PC-9 (cell line): ENCODE measurements at regions not wholly inside any gene's neighbourhood (a gene's known extent, or its start where the extent isn't known, plus 50 kb on each side); places are given as distances from the start of the nearest gene placed in this dataset.

ENCODE experiments used
- BruUV-seq: library from RNA; stranded (reverse); fragments of 400-500 nt; replicated peaks from 2 replicates; lab custom pipeline; 2021; lab: Mats Ljungman, UMichigan
- CTCF ChIA-PET: fragments of 300-600 bp; sonication (Branson Sonifier 250); formaldehyde crosslinking; loops from one replicate; lab custom pipeline; 2022; ENCODE audit warnings: antibody characterized with exemption; lab: Charles Lee
- POLR2A ChIA-PET: fragments of 300-600 bp; sonication (Branson Sonifier 250); formaldehyde crosslinking; loops from one replicate; lab custom pipeline; 2022; ENCODE audit warnings: antibody characterized with exemption; ENCODE audit not compliant: unreplicated experiment; lab: Charles Lee
- DNase-seq, 2 experiments: peaks; one replicate each; pipeline versions ENCODE4 v3.0.0 to v3.0.0-alpha.2; 2015 to 2022; ENCODE audit warnings: mixed read lengths in 1 of 2
- H2AFZ ChIP-seq: fragments of 200-600 bp; sonication (generic); 2 replicates; pipeline ENCODE4 v1.8.1; 2017; ENCODE audit warnings: antibody characterized with exemption
- H3F3A ChIP-seq: fragments of 200-600 bp; sonication (generic); 2 replicates; pipeline ENCODE4 v1.8.1; 2017; ENCODE audit warnings: antibody characterized with exemption, mild to moderate bottlenecking, low read depth; ENCODE audit not compliant: insufficient read depth
- H3K27ac ChIP-seq: fragments of 200-600 bp; sonication (generic); 2 replicates; pipeline ENCODE4 v1.6.1; 2016; ENCODE audit warnings: mixed run types
- H3K27me3 ChIP-seq: fragments of 200-600 bp; sonication (generic); 2 replicates; pipeline ENCODE4 v1.6.1; 2016; ENCODE audit warnings: low read depth, mixed run types; ENCODE audit not compliant: insufficient read depth
- H3K36me3 ChIP-seq: fragments of 200-600 bp; sonication (generic); 2 replicates; pipeline ENCODE4 v1.6.1; 2016; ENCODE audit warnings: low read depth, mixed run types
- H3K4me1 ChIP-seq: fragments of 200-600 bp; sonication (generic); replicated peaks from 2 replicates; pipeline ENCODE4 v1.6.1; 2016; ENCODE audit warnings: mixed run types; ENCODE audit not compliant: insufficient read depth
- H3K4me2 ChIP-seq: fragments of 200-600 bp; sonication (generic); 2 replicates; pipeline ENCODE4 v1.6.1; 2017; ENCODE audit warnings: mixed run types
- H3K4me3 ChIP-seq: fragments of 200-600 bp; sonication (generic); 2 replicates; pipeline ENCODE4 v1.6.1; 2016; ENCODE audit warnings: mixed run types
- H3K79me2 ChIP-seq: fragments of 200-600 bp; sonication (generic); 2 replicates; pipeline ENCODE4 v1.6.1; 2017; ENCODE audit warnings: low read depth, mixed run types
- H3K9me2 ChIP-seq: fragments of 200-600 bp; sonication (generic); 2 replicates; pipeline ENCODE4 v1.8.1; 2017; ENCODE audit warnings: mild to moderate bottlenecking; ENCODE audit not compliant: insufficient read depth
- H3K9me3 ChIP-seq: fragments of 200-600 bp; sonication (generic); 2 replicates; pipeline ENCODE4 v1.8.1; 2016; ENCODE audit warnings: low read depth; ENCODE audit not compliant: insufficient read depth
- H4K20me1 ChIP-seq: fragments of 200-600 bp; sonication (generic); 2 replicates; pipeline ENCODE4 v1.8.1; 2017; ENCODE audit not compliant: insufficient read depth
- EZH2 ChIP-seq: fragments of 200-600 bp; sonication (generic); IDR thresholded peaks from 2 replicates; pipeline ENCODE4 v1.8.0; 2017; ENCODE audit warnings: antibody characterized with exemption, low read depth
- intact Hi-C: fragments of 100-400 bp; cut with micrococcal nuclease; formaldehyde crosslinking; loops from one replicate; pipeline ENCODE4 v1.10.0; 2022; ENCODE audit not compliant: unreplicated experiment
- TF ChIP-seq, protein P1 (sequence below): fragments of 200-600 bp; sonication (generic); conservative IDR thresholded peaks from 2 replicates; pipeline ENCODE4 v1.6.1; 2017; ENCODE audit warnings: mixed run types, antibody characterized with exemption, mild to moderate bottlenecking, moderate library complexity

DNA sequence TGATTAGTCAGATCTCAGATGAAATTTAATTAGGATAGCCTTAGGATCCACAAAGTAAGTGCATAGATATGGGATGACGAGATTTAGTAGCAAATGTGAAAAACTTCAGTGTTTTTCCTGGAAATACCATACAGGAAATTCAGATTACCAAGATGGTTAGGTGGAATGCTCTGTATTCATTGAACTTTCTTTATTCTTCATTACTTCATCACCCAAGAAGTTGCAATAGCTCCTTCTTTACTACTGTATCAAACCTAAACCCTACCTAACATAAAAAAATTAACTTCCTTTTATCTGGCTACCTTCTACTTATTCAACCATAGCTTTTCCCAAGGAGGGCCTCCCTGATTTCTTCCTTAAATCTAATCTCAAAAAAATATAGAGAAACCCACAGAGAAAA lies 100.4 kb downstream of the TTC6 start:
- Histone ChIP-seq H3K27me3 (no peaks in the 10 kb centered on the region), H3K9me3 (no peaks in the 10 kb centered on the region; the same call in 1 of the 2 replicates), H2AFZ (no peak overlapping the region), H3K27ac (no peak overlapping the region), H3K36me3 (no peaks in the 10 kb centered on the region), H3K4me2 (no peak overlapping the region), H4K20me1 (no peaks in the 10 kb centered on the region), H3K9me2 (no peaks in the 10 kb centered on the region), H3K79me2 (no peaks in the 10 kb centered on the region), H3F3A (peaks cover 4% of the 10 kb centered on the region; the same call in 1 of the 2 replicates), H3K4me1 (peaks cover 10% of the 10 kb centered on the region), H3K4me3 (no peak overlapping the region)
- ChIA-PET CTCF (no interaction called here), POLR2A (interaction anchor here (0.6 kb wide), 1 partner anchor 844 kb away, joined by 3 read pairs; no protein-coding TSS in a partner anchor)
- no TSS peak for BruUV-seq
- TF ChIP-seq EZH2: no peak
- TF ChIP-seq, protein P1, sequence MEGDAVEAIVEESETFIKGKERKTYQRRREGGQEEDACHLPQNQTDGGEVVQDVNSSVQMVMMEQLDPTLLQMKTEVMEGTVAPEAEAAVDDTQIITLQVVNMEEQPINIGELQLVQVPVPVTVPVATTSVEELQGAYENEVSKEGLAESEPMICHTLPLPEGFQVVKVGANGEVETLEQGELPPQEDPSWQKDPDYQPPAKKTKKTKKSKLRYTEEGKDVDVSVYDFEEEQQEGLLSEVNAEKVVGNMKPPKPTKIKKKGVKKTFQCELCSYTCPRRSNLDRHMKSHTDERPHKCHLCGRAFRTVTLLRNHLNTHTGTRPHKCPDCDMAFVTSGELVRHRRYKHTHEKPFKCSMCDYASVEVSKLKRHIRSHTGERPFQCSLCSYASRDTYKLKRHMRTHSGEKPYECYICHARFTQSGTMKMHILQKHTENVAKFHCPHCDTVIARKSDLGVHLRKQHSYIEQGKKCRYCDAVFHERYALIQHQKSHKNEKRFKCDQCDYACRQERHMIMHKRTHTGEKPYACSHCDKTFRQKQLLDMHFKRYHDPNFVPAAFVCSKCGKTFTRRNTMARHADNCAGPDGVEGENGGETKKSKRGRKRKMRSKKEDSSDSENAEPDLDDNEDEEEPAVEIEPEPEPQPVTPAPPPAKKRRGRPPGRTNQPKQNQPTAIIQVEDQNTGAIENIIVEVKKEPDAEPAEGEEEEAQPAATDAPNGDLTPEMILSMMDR: no peak
- DNase-seq: no peak
- intact Hi-C loops: loop anchor here (5.0 kb wide), 1 partner anchor 99 kb away; the partner anchor contains the start of genes FOXA1 and TTC6

DNA sequence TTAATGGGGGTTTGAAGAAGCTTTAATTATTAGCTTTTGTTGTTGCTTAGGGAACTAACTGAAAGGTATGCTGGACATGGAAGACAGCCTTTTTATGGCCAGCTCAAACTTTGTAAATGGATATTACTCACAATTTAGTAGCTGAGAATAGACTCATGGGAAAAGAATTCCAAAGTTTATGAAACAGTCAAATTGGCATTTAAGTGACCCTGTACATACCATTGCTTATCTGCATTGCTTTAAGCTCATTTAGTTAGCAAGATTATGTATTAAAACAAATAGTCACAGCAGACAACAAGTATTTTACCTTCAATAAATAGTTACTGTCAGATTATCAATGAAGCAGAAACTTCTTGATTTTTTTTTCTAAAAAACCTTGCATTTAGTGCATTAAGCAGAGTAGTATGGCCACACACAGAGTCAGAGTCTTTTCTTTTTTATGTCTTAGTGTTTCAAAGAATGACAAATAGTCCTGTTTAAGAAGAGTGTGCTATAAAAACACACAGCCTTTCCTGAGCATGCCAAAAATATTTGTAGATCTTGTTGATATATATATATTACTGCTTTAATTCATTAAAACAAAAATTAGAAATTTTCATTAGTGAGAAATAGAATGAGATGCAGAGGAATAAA lies 102.2 kb downstream of the TTC6 start:
- Histone ChIP-seq H3K79me2 (no peaks in the 10 kb centered on the region), H3K9me3 (no peaks in the 10 kb centered on the region), H4K20me1 (no peaks in the 10 kb centered on the region), H3F3A (peaks cover 4% of the 10 kb centered on the region; the same call in 1 of the 2 replicates), H3K9me2 (no peaks in the 10 kb centered on the region), H3K4me1 (peaks cover 10% of the 10 kb centered on the region), H3K36me3 (no peaks in the 10 kb centered on the region), H3K27ac (no peak overlapping the region; the same call in 1 of the 2 replicates), H3K4me3 (no peak overlapping the region), H3K4me2 (peak overlapping the region; percentile 28; the same call in 1 of the 2 replicates), H2AFZ (no peak overlapping the region), H3K27me3 (no peaks in the 10 kb centered on the region)
- CTCF ChIA-PET: interaction anchor here (0.7 kb wide), 1 partner anchor 12 kb away, joined by 3 read pairs; no protein-coding TSS in a partner anchor
- BruUV-seq: no TSS peak
- POLR2A ChIA-PET: interaction anchor here (0.6 kb wide), 2 partner anchors 13 to 112 kb away, joined by 3 to 4 read pairs; no protein-coding TSS in a partner anchor
- intact Hi-C loops: loop anchor here (5.0 kb wide), 1 partner anchor 100 kb away; the partner anchor contains the start of genes FOXA1 and TTC6
- no peak for TF ChIP-seq EZH2
- TF ChIP-seq, protein P1: no peak
- peak in 1 of 2 experiments; percentile 73 for DNase-seq

DNA sequence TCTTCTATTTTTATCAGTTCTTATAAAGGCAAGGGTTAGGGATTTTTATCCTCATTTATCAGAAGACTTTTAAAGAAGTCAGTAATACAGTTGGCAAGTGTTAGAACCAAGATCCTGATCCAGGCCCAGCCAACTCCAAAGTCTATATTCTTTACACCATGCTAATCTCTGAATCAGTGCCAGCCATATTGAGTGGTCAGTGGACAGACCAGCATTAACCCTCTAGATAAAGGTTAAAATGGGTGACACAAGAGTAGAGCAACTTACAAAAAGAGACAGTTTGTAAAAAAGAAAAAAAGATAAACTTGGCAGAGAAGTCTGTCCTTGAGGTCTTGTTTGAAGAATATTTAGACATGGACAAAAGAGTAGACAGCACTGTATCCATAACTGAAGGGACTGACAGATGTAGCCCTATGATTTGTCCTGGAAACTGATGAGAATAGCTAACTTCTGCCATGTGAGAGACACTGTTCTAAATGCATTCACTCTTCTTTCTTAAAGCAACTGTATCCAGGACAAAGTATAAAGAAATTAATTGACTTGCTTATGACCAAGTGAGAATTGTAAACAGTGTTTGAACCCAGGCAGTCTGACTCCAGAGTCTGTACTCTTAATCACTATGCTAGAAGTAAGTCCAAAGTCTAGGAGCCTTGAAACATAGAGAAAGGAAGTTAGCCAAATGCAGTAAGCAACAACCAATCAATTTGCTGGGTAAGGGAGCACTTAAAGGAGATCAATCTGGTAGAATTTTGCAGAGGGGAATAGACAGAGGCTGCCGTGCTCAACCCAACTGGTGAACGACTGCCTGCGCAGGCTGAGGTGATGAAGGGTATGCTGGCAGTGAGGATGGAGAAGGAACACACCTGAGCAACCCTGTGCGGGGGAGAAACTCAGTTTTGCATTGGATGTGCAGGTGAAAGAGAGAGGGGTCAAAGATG lies 103.7 kb downstream of the TTC6 start:
- no peaks in the 10 kb centered on the region for H3K9me3 ChIP-seq
- ChIA-PET CTCF (no interaction called here), POLR2A (no interaction called here)
- H3K27ac ChIP-seq: no peak overlapping the region
- H3K36me3 ChIP-seq: no peaks in the 10 kb centered on the region
- H3K27me3 ChIP-seq: no peaks in the 10 kb centered on the region
- H3F3A ChIP-seq: peaks cover 4% of the 10 kb centered on the region; the same call in 1 of the 2 replicates
- peaks cover 10% of the 10 kb centered on the region for H3K4me1 ChIP-seq
- TF ChIP-seq, protein P1: no peak
- no peak for TF ChIP-seq EZH2
- H3K9me2 ChIP-seq: no peaks in the 10 kb centered on the region
- no peak overlapping the region for H2AFZ ChIP-seq
- H3K79me2 ChIP-seq: no peaks in the 10 kb centered on the region
- no peak overlapping the region for H3K4me2 ChIP-seq
- DNase-seq: no peak
- no peaks in the 10 kb centered on the region for H4K20me1 ChIP-seq
- BruUV-seq: no TSS peak
- intact Hi-C loops: loop anchor here (5.0 kb wide), 1 partner anchor 102 kb away; the partner anchor contains the start of genes FOXA1 and TTC6
- no peak overlapping the region for H3K4me3 ChIP-seq
